G401 (cell line): ENCODE measurements at regions not wholly inside any gene's neighbourhood (a gene's known extent, or its start where the extent isn't known, plus 50 kb on each side); places are given as distances from the start of the nearest gene placed in this dataset.
A peak's percentile ranks its signal among the peaks of the same experiment; 100 is the strongest.
"Not testable (repeated sequence)": the region's sequence is repeated elsewhere in the genome, so short reads cannot be mapped to it uniquely, and the experiment has no call there.

ENCODE experiments used
- DNase-seq: peaks from one replicate; pipeline ENCODE4 v3.0.0-alpha.2; 2015; ENCODE audit warnings: low spot score
- in situ Hi-C: cut with HindIII; loops from 2 replicates; pipeline ENCODE4 v1.10.0; 2016; ENCODE audit warnings: low sequenced_read_pairs, mixed read lengths

DNA sequence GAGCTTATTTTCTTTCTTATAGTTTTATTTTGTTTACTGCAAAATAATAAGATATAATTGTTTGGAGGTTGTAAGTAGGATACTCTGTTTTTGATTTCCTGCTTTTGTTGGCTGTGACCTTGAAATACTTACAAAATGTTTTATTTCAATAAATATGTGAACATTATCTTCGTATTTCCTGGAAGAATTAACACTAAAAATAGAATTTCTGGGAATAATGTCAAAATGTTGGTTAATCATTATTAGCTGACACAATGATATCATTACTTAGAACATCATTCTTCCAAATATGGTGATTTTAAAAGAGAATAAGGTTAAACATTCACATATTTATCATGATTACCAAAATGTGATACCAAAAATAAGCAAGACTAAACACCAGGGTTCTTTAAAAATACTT is 1148.6 kb upstream of the PRR20A start:
- DNase-seq, result no peak
- in situ Hi-C loops, result no loop called here

DNA sequence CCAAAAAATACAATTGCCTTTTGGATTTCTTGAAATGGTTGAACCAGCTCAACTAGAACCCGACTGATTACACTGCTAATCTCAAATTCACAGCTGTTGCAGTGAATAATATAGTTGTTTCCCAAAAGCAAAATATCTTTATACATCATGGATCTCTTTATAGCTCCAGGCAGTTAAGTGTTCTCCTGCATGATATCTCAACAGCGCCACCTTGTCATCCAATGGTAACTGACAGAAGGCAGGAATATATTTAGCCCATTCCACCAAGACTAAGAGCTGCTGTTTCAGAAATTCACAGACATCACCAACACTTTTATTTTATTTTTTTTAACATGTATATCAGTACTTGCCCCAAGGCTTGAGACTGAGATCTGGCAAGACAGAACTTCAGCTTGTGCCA is 1141.0 kb upstream of the PRR20A start:
- in situ Hi-C loops, result no loop called here
- DNase-seq, result no peak

DNA sequence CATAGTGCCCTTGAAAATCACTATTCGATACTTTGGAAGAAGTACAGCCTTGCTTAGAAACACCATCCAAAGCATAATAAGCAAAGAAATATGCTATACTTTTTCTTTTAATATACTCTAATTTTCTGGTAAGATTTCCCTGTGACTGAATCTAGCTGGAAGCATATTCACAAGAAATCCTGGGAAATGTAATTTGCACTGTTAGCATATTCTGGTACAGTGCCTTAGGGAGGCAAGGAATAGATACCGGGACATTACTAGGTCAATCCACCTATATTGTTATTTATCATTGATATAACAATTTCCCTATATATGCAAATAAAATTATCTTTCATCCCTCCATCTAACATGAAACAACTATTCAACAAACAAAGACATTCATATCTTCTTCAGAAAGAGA is 1131.3 kb upstream of the PRR20A start:
- DNase-seq, result no peak
- in situ Hi-C loops, result no loop called here

DNA sequence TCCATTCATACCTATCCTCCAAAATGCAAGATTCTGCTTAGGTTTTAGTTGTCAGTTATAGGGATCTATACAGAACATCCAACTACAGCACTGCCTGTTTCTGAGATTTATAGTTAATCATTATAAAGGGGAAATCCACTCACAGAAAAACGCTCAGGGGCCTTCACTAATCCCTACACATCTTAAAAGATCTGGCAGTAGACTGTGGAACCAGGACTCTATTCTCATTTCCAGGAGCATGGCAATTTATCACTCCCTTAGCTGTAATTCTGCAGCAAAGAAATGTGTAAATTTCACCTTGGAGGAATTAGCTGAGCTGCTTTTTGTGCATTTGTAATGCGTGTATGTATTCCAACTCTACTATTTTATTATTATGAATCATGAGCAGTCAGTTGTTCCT is 1128.1 kb upstream of the PRR20A start:
- in situ Hi-C loops, result no loop called here
- no peak for DNase-seq

DNA sequence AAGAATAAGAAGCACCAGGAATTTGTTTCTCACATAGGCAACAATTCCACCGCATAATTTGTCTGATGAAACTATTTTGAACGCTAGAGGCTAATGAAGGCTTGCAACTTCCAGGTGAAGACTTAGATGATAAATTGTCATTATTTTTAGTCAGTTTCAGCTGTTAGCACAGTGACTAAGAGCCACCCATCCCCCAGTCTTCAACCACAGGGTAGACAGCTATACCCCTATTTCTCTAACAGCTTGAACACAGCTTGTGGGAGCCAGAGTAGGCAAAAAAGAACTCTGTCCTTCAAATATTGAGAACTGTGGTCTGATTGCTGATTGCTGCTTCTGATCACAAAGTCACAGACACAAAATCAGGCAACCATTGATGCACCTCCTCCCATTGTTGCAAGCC is 1124.8 kb upstream of the PRR20A start:
- DNase-seq, result no peak
- in situ Hi-C loops, result no loop called here

DNA sequence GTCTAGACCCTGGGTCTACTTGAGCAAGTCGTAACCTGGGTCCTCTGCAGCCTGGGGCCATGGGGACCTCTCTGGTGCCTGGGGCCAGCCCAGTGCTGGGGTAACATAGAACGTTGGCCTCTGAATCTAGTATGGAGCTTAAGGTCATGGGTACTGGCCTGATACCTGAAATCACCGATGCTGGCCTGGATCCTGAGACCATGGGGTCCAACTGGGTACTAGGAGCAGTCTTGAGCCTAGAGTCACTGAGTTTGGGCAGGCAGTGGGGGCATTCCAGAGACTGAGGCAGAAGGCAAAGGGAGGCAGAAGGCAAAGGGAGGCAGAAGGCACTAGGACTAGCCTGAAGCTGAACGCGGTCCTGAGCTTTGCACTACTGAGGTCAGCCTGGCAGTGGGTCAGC is 1121.1 kb upstream of the PRR20A start:
- DNase-seq, result no peak
- in situ Hi-C loops, result no loop called here

DNA sequence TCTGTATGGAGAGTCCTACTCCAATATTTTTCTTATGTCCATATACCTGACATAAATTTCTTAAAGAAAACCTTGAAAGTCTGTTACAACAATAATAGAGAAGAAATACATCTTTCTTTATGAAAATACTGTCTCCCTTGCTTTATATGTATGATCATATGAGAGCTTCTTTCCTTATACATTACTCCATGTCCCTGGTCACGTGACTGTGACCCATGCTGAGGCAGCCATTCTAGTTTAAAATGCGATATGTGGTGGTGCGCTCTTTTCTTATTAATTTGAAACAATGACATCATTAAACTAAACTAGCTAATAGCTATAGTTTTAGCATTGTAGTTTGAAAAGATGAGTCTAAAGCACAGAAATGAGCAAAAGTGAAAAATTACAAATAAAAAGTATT is 1120.3 kb upstream of the PRR20A start:
- in situ Hi-C loops, result no loop called here
- DNase-seq, result no peak

DNA sequence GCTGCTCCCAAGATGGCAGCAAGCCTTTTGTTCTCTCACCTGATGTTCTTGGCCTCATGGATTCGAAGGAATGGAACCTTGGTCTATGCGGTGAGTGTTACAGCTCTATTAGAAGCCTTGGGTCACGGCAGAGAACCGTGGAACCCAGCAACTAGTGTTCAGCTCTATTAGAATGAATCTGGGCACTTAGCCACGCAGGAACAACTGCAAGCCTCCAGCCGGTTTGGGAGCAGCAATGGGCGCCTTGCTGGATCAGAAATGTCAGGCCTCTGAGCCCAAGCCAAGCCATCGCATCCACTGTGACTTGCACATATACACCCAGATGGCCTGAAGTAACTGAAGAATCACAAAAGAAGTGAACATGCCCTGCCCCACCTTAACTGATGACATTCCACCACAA is 1100.7 kb upstream of the PRR20A start:
- DNase-seq, result no peak
- in situ Hi-C loops, result no loop called here

DNA sequence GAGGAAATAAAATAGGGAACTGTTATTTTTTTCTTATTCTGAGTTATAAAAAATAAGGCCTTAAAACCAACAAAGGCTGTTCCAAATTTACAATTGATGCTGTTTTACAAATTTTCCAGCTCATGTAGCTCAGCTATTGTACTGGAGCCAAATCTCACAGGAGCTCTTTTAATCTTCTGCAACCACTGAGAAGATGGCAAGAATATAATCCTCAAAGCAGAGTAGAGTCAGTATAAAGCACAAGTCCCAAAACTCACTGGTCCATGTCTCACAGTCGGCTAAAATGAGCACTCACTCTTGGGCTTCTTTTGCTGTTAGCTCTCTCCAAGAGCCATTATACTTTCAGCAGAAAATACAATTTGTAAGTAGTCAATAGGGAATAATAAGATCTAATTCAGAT is 1074.4 kb upstream of the PRR20A start:
- in situ Hi-C loops, result no loop called here
- peak; percentile 43 for DNase-seq

DNA sequence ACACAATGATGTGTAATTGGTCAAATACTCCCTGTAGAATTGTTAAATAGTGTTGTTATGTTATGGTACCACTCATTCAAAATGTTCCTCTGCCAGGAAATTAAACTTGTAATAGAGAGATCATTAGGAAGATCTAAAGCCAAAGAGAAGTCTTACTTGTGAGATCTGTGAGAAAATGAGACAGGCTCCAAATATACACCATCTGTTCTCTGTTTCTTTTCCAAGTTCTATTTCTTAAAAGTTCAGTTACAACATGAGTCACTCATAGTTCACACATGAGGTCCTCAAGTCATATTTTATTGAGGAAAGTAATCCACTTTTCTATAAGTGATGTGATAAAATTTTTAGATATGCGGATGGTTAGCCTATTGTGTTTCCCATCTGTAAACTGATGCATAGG is 1038.1 kb upstream of the PRR20A start:
- DNase-seq, result no peak
- in situ Hi-C loops, result no loop called here

DNA sequence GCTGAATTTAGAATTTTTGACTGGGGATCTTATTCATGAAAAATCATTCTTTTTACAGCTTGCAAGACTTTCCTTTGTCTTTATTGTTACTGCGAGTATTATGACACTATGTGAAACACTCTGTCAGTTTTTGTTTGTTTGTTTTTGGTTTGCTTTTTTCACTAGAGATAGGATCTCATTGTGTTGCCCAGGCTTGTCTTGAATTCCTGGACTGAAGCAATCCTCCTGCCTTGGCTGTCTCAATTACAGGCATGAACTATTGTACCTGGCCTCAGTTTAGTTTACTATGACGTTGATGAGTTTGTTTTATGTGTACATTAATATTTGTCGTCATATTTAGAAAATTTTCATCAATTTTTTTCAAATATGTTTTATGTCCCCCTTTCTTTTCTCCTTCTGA is 1030.0 kb upstream of the PRR20A start:
- DNase-seq, result no peak
- in situ Hi-C loops, result no loop called here

DNA sequence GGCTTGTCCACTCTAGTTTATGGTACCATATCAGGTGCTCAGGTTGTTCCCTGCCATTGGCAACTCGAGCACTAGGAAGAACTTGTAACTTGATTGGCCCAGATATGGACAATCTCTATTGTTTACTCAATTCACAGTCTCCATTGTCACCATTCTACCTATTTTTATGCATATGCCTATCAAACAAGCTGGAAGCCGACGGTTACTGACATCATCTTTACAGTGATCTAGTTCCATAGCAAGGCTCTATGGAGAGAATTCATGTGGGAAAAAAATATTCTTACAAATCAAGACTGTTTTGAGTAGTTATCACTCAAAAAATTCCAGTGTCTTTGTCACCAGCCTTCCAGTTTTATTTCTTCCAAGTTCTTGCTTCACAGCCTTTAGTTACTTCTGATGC is 1006.2 kb upstream of the PRR20A start:
- DNase-seq, result no peak
- in situ Hi-C loops, result no loop called here

DNA sequence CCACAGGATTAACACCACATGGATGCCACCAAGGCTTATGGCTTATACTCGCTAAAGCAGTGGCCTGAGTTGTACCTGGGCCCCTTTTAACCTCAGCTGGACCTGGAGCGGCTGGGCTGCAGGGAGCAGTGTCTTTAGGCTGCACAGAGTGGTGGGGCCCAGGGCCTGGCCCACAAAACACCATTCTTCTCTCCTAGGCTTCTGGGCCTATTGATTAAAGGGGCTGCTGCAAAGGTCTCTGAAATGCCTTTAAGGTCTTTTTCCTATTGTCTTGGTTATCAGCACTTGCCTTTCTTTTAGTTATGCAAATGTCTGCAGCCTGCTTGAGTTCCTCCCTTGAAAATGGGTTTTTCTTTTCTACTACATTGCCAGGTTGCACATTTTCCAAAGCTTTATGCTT is 973.9 kb upstream of the PRR20A start:
- no peak for DNase-seq
- in situ Hi-C loops, result no loop called here

DNA sequence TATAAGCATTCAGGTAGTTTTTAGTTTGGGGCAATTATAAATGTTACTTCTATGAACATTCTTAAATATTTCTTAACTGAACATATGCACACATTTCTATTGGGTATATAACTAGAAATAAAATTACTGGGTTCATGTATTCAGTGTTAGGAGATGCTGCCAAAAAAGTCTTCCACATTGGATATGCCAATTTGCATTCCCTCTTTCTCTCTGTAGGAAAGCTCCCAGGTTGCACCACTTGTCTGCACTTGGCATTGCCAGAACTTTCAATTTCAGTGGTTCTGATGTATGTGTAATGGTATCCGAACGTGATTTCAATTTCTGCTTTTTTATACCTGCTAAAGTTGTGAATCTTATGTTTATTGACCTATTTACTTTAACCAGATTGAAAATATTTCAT is 972.1 kb upstream of the PRR20A start:
- in situ Hi-C loops, result no loop called here
- DNase-seq, result no peak

DNA sequence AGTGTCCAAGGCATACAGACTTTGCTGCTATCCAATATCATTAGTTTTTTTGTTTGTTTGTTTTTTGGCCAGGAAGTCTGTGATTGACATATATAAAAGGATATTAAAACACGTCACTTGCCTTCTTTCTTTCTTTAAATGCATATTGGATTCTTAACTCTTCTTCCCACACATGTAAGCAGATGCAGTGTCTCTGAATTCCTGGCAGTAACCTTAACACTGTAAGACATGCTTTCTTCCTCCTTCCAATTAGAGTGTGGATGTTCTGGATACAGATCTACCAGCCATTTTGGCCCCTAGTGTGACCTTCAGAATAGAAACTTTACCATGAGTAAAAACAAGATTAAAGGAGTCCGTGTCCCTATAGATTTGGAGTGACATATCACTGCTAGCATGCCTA is 967.4 kb upstream of the PRR20A start:
- no peak for DNase-seq
- in situ Hi-C loops, result no loop called here

DNA sequence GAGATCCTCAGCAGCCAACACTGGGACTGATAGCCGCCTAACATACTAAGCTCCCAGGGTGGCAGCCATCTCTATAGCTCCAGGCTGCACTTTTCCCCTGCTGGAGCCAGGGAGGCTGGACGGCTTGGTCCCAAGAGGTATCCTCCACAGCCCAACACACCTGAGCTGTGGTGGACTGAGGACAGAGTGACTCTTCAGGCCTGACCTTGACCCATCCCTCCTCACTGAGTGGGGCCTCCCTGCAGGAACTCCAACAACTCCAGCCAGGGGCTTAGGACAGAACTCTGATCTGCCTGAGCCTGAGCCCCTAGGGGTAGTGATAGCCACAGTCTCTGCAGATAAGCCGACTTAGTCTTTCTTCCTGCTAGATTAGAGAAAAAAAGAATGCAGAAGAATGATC is 958.1 kb upstream of the PRR20A start:
- no peak for DNase-seq
- in situ Hi-C loops, result no loop called here

DNA sequence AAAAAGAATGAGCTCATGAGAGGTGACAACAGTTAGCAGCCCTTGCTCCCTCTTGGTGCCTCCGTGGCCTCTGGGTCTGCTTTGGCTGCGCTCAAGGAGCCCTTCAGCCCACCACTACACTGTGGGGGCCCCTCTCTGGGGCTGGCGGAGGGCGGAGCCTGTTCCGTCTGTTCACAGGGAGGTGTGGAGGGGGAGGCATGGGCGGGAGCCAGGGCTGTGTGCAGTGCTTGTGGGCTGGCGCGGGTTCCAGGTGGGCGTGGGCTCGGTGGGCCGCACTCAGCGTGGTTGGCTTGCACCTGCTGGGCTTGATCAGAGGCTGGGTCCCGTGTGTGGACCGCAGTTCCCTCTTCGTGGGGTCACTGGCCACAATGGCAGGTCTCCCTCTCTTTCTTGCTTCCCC is 953.4 kb upstream of the PRR20A start:
- DNase-seq, result no peak
- in situ Hi-C loops, result no loop called here

DNA sequence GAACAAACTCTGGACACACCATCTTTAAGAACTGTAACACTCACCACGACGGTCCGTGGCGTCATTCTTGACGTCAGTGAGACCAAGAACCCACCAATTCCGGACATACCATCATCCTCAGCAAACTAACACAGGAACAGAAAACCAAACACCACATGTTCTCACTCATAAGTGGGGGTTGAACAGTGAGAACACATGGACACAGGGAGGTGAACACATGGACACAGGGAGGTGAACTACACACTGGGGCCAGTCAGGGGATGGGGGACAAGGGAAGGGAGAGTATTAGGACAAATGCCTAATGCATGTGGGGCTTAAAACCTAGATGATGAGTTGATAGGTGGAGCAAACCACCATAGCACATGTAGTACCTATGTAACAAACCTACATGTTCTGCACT is 952.1 kb upstream of the PRR20A start:
- in situ Hi-C loops, DNase-seq: not testable (repeated sequence)

DNA sequence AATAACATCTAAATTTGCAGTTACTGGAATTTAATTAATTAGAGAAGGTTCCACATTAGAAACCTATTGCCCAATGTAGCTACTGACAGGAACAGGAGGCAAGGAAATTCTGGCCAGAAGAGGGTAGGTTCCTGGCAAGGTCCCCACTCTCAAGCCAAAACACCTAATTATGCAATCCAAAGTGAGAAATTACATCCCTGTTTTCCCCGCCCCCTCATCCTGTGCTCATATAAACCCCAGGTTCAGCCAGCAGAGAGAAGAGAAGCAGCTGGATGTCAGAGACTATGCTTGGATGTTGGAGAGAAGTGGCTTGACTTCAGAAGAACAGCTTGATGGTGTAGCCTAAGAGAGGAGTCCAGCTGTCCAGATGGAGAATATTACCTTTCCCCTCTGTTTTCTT is 951.3 kb upstream of the PRR20A start:
- in situ Hi-C loops, result no loop called here
- DNase-seq, result no peak

DNA sequence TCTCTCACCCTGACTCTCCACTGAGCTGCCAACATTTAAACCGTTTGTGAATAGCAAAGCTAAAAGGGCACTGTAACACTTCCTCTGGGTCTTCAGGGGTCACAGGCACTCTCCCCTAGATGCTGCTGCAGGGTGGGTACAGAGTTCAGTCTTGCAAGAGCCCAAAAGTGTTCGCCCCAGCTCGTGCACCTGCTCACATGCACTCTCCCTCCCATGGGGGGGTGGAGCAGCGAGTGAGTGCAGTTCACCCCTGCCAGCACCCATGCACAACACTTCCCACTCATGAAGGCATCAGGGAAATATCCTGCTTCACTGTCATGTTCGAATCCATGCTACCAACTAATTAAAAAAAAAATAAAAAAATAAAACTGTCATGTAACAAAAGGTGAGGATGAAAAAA is 950.7 kb upstream of the PRR20A start:
- in situ Hi-C loops, result no loop called here
- DNase-seq, result no peak

DNA sequence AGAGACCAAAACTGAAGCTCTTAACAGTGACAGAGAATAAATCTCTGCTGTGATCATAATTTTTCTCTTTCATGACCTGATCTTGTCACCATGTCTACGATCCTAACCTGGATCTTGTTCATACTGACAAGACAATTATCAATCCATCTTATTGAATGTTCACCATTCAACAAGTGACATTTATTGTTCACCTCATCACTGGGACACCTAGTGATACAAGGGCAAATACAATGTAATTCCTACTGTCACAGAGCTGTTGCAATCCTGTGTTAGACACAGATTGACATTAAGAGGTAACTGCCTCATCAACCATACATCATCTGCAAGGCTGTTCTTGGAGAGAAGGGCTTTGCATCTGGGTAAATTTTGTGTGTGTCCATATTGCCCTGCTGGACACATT is 942.4 kb upstream of the PRR20A start:
- in situ Hi-C loops, result no loop called here
- no peak for DNase-seq

DNA sequence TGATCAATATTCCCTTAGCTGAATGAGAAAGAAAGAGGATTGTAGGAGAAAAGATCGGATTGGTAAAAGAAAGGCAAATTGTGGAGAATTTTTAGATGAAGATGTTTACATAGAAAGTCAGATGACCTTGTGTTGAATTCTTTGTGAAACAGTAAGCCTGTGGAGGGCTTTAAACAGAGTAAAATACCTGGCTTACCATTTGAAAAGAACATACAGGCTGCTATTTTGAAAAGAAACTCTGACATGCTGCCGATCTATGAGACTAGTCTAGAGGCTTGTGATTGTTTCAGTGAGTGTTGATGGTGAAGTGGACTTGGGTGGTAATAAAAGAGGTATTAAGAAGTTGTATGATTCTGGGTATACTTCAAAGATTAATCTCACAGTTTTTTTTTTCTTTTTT is 938.9 kb upstream of the PRR20A start:
- DNase-seq, result no peak
- in situ Hi-C loops, result no loop called here
